SK-N-MC (cell line): ENCODE measurements at regions not wholly inside any gene's neighbourhood (a gene's known extent, or its start where the extent isn't known, plus 50 kb on each side); places are given as distances from the start of the nearest gene placed in this dataset.

Source experiments
- EZH2 ChIP-seq: fragments of 200-600 bp; sonication (generic); IDR thresholded peaks from one replicate; pipeline ENCODE4 v1.6.1; 2017; ENCODE audit warnings: antibody characterized with exemption
- POLR2AphosphoS5 ChIP-seq: IDR thresholded peaks from 2 replicates; pipeline ENCODE4 v1.6.1; 2012; ENCODE audit warnings: mild to moderate bottlenecking, low read depth, low read length, borderline replicate concordance

- no peak for TF ChIP-seq EZH2
- no peak for TF ChIP-seq POLR2AphosphoS5
Measured at GRCh38 chr5:31114817-31115216, 78.7 kb upstream of the CDH6 start.
